B cell (primary cell): ENCODE measurements at regions not wholly inside any gene's neighbourhood (a gene's known extent, or its start where the extent isn't known, plus 50 kb on each side); places are given as distances from the start of the nearest gene placed in this dataset.

Source experiments
- ATAC-seq: fragments of 200-7000 bp; cut with Tn5 transposase; one replicate; pipeline ENCODE4 v1.10.0; 2021; ENCODE audit warnings: low read depth, mild to moderate bottlenecking, moderate number of reproducible peaks, moderate library complexity
- CTCF ChIA-PET: fragments of 350-600 bp; sonication (Branson Sonifier 250); formaldehyde crosslinking; loops from one replicate; lab custom pipeline; 2021; ENCODE audit warnings: antibody characterized with exemption, inconsistent platforms; lab: Charles Lee
- POLR2A ChIA-PET: fragments of 350-600 bp; sonication (Branson Sonifier 250); formaldehyde crosslinking; loops from one replicate; lab custom pipeline; 2021; ENCODE audit warnings: antibody characterized with exemption; lab: Charles Lee
- DNase-seq: peaks from one replicate; pipeline ENCODE4 v3.0.0; 2013
- H2AFZ ChIP-seq: 2 replicates; pipeline ENCODE4 v1.6.1; 2012; ENCODE audit warnings: mild to moderate bottlenecking, low read depth, low read length; ENCODE audit not compliant: insufficient read depth, poor library complexity, severe bottlenecking
- H3K27ac ChIP-seq, 2 donors: 1 replicate in 1 of 2; 2 replicates in 1 of 2; pipeline ENCODE4 v1.5.1; 2012 to 2013; ENCODE audit warnings: low read length in 2 of 2, mild to moderate bottlenecking in 2 of 2, moderate library complexity in 1 of 2
- H3K27me3 ChIP-seq, 4 experiments: fragments of 200-600 bp in 1 of 4; sonication (generic) in 1 of 4; replicated peaks in 1 of 4; 1 replicate in 2 of 4; 2 replicates in 2 of 4; pipeline versions ENCODE4 v1.6.1 to v1.7.0; 2013 to 2016; ENCODE audit warnings: low read length in 3 of 4, mild to moderate bottlenecking in 2 of 4, mixed read lengths in 1 of 4, moderate library complexity in 1 of 4; ENCODE audit not compliant: insufficient read depth in 4 of 4, control insufficient read depth in 3 of 4; ENCODE audit errors: control extremely low read depth in 1 of 4
- H3K36me3 ChIP-seq, 2 experiments: replicated peaks in 1 of 2; 1 replicate in 1 of 2; 2 replicates in 1 of 2; pipeline versions ENCODE4 v1.6.1 to v1.7.1; 2013; ENCODE audit warnings: low read length in 1 of 2; ENCODE audit not compliant: insufficient read depth in 2 of 2, control insufficient read depth in 1 of 2; ENCODE audit errors: control extremely low read depth in 1 of 2, extremely low read depth in 1 of 2
- H3K4me1 ChIP-seq, 2 donors: fragments of 200-600 bp in 1 of 2; sonication (generic) in 1 of 2; 1 replicate in 1 of 2; 2 replicates in 1 of 2; pipeline versions ENCODE4 v1.5.1 to v1.6.1; 2013 to 2017; ENCODE audit warnings: low read length in 2 of 2; ENCODE audit not compliant: control insufficient read depth in 2 of 2, insufficient read depth in 2 of 2
- H3K4me2 ChIP-seq: replicated peaks from 2 replicates; pipeline ENCODE3; 2012; ENCODE audit warnings: mild to moderate bottlenecking, low read depth, low read length; ENCODE audit not compliant: poor library complexity, severe bottlenecking
- H3K4me3 ChIP-seq, 5 experiments: fragments of 200-600 bp in 1 of 5; sonication (generic) in 1 of 5; 1 replicate in 3 of 5; 2 replicates in 2 of 5; pipeline versions ENCODE4 v1.5.1 to v1.7.0; 2011 to 2016; ENCODE audit warnings: low read length in 4 of 5, mild to moderate bottlenecking in 4 of 5, low read depth in 2 of 5, control low read depth in 1 of 5, moderate library complexity in 1 of 5; ENCODE audit not compliant: insufficient read depth in 1 of 5; ENCODE audit errors: control extremely low read depth in 1 of 5, extremely low read depth in 1 of 5
- H3K79me2 ChIP-seq: fragments of 200-600 bp; sonication (generic); one replicate; pipeline ENCODE4 v1.6.0; 2016; ENCODE audit warnings: low read length; ENCODE audit not compliant: control insufficient read depth, insufficient read depth
- H3K9ac ChIP-seq: fragments of 200-600 bp; sonication (generic); 2 replicates; pipeline ENCODE4 v1.6.1; 2017; ENCODE audit warnings: mild to moderate bottlenecking, low read length, moderate library complexity
- H3K9me3 ChIP-seq, 3 donors: one replicate each; pipeline versions ENCODE4 v1.6.1 to v1.7.1; 2013; ENCODE audit warnings: low read length in 2 of 3; ENCODE audit not compliant: control insufficient read depth in 2 of 3, insufficient read depth in 1 of 3; ENCODE audit errors: control extremely low read depth in 1 of 3
- H4K20me1 ChIP-seq: 2 replicates; pipeline ENCODE4 v1.6.0; 2012; ENCODE audit warnings: mild to moderate bottlenecking, low read length; ENCODE audit not compliant: insufficient read depth, control insufficient read depth, poor library complexity, severe bottlenecking
- H3K27ac Mint-ChIP-seq: one replicate; pipeline ENCODE4 v1.8.0; 2021; ENCODE audit warnings: mixed read lengths
- H3K27me3 Mint-ChIP-seq: one replicate; pipeline ENCODE4 v1.8.0; 2021; ENCODE audit warnings: mixed read lengths
- H3K4me1 Mint-ChIP-seq: one replicate; pipeline ENCODE4 v1.8.0; 2021; ENCODE audit warnings: mixed read lengths
- H3K4me3 Mint-ChIP-seq: one replicate; pipeline ENCODE4 v1.8.0; 2021; ENCODE audit warnings: mixed read lengths
- H3K9me3 Mint-ChIP-seq: one replicate; pipeline ENCODE4 v1.8.0; 2022; ENCODE audit warnings: mixed read lengths; ENCODE audit not compliant: insufficient read depth
- EZH2 ChIP-seq: IDR thresholded peaks from 2 replicates; pipeline ENCODE4 v1.6.1; 2012; ENCODE audit warnings: borderline replicate concordance, low read depth, mild to moderate bottlenecking, moderate library complexity, low read length; ENCODE audit not compliant: insufficient read depth, poor library complexity, severe bottlenecking
- WGBS: methylation state at CpG from one replicate; pipeline ENCODE4 v1.1.5; 2013; ENCODE audit warnings: missing lambda C conversion rate; ENCODE audit not compliant: insufficient coverage; 5-methylcytosine and 5-hydroxymethylcytosine counted together
- intact Hi-C: fragments of 100-400 bp; cut with micrococcal nuclease; formaldehyde crosslinking; loops from one replicate; pipeline ENCODE4 v1.10.0; 2022
- TF ChIP-seq, protein P1 (sequence below): fragments of 200-600 bp; IDR thresholded peaks from one replicate; pipeline ENCODE4 v1.8.0; 2022; ENCODE audit warnings: antibody characterized with exemption, mild to moderate bottlenecking

DNA sequence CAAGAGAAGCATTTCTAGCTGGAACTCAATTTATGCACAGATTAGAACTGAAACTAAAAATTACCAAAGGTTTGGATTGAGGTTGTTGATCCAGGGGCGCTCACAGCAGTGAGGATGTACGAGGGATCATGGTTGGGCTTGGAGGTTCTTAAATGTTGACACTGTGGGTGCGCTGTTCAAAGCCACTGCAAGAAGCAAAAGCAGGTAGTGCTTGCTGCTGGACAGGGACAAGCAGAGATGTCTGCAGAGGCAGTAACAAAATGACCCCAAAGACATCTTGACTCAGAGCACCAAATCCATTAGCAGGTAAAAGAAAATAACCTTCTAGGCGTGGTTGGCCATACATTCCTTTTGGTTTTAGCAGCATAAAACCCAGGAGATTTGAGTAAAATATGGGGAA is 468.4 kb downstream of the ZSWIM6 start:
- H3K27ac ChIP-seq: no peak overlapping the region
- H3K36me3 ChIP-seq: no peaks in the 10 kb centered on the region
- Mint-ChIP-seq H3K27me3 (no peaks in the 10 kb centered on the region), H3K9me3 (no peaks in the 10 kb centered on the region), H3K4me1 (no peaks in the 10 kb centered on the region), H3K27ac (no peak overlapping the region), H3K4me3 (no peak overlapping the region)
- POLR2A ChIA-PET: no interaction called here
- H3K79me2 ChIP-seq: no peaks in the 10 kb centered on the region
- no peak overlapping the region for H3K9ac ChIP-seq
- WGBS: 96% methylated on average over 2 of the region's 4 CpGs
- H4K20me1 ChIP-seq: no peaks in the 10 kb centered on the region
- H3K4me1 ChIP-seq: no peaks in the 10 kb centered on the region
- ATAC-seq: no peak
- no peaks in the 10 kb centered on the region for H3K27me3 ChIP-seq
- H3K4me3 ChIP-seq: no peak overlapping the region
- DNase-seq: no peak
- CTCF ChIA-PET: no interaction called here
- H3K4me2 ChIP-seq: no peak overlapping the region
- intact Hi-C loops: no loop called here
- no peak overlapping the region for H2AFZ ChIP-seq
- H3K9me3 ChIP-seq: peaks cover 0 to 3% (median 0%) of the 10 kb centered on the region in 3 donors
- TF ChIP-seq EZH2: no peak
- TF ChIP-seq, protein P1, sequence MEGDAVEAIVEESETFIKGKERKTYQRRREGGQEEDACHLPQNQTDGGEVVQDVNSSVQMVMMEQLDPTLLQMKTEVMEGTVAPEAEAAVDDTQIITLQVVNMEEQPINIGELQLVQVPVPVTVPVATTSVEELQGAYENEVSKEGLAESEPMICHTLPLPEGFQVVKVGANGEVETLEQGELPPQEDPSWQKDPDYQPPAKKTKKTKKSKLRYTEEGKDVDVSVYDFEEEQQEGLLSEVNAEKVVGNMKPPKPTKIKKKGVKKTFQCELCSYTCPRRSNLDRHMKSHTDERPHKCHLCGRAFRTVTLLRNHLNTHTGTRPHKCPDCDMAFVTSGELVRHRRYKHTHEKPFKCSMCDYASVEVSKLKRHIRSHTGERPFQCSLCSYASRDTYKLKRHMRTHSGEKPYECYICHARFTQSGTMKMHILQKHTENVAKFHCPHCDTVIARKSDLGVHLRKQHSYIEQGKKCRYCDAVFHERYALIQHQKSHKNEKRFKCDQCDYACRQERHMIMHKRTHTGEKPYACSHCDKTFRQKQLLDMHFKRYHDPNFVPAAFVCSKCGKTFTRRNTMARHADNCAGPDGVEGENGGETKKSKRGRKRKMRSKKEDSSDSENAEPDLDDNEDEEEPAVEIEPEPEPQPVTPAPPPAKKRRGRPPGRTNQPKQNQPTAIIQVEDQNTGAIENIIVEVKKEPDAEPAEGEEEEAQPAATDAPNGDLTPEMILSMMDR: no peak

DNA sequence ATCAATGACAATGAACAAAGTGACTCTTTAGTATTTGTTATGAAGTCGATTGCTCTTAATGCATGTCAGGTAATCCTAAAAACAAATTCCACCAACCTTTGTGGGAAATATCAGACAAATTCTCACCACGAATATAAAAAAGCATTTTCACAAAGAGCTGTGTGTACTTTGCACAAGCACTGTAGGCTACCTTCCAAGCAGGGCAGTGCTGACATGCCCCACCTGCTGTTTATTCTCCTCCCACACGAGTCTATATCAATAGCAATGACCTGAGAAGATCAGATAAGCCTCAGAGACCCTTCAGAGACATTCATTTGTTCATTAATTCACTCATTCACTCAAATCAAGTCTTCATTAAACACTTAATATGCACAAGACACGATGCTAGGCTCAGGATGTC is 469.1 kb downstream of the ZSWIM6 start:
- H3K27ac ChIP-seq: no peak overlapping the region
- H3K4me3 Mint-ChIP-seq: no peak overlapping the region
- no peaks in the 10 kb centered on the region for H3K36me3 ChIP-seq
- no peaks in the 10 kb centered on the region for H3K27me3 Mint-ChIP-seq
- no peaks in the 10 kb centered on the region for H3K79me2 ChIP-seq
- no peaks in the 10 kb centered on the region for H4K20me1 ChIP-seq
- ATAC-seq (no peak), DNase-seq (no peak)
- H3K4me1 Mint-ChIP-seq: no peaks in the 10 kb centered on the region
- TF ChIP-seq EZH2: no peak
- TF ChIP-seq, protein P1: no peak
- WGBS: 85% methylated on average over 3 of the region's 4 CpGs
- ChIA-PET CTCF (no interaction called here), POLR2A (no interaction called here)
- H3K4me1 ChIP-seq: no peaks in the 10 kb centered on the region
- H3K4me3 ChIP-seq: no peak overlapping the region
- no peak overlapping the region for H3K4me2 ChIP-seq
- H2AFZ ChIP-seq: no peak overlapping the region
- peaks cover 0 to 3% (median 0%) of the 10 kb centered on the region in 3 donors for H3K9me3 ChIP-seq
- no peaks in the 10 kb centered on the region for H3K9me3 Mint-ChIP-seq
- no peak overlapping the region for H3K27ac Mint-ChIP-seq
- no peak overlapping the region for H3K9ac ChIP-seq
- no peaks in the 10 kb centered on the region for H3K27me3 ChIP-seq
- intact Hi-C loops: no loop called here
